CD4-positive, alpha-beta T cell treated with Interleukin-2 at 100 ng/mL for 4 hours (primary cell): ENCODE measurements at regions not wholly inside any gene's neighbourhood (a gene's known extent, or its start where the extent isn't known, plus 50 kb on each side); places are given as distances from the start of the nearest gene placed in this dataset.

Experiments
- DNase-seq: peaks from one replicate; pipeline ENCODE4 v3.0.0-alpha.2; 2020; ENCODE audit warnings: low spot score

- no peak for DNase-seq
Observed at GRCh38 chr9:109912726-109913460, 132.9 kb downstream of the PALM2AKAP2 start.

- no peak for DNase-seq
Observed at GRCh38 chr9:109913461-109913810, 133.4 kb downstream of the PALM2AKAP2 start.

- no peak for DNase-seq
Observed at GRCh38 chr9:109914280-109915027, 134.5 kb downstream of the PALM2AKAP2 start.

- no peak for DNase-seq
Observed at GRCh38 chr9:109916316-109916715, 136.3 kb downstream of the PALM2AKAP2 start.

- no peak for DNase-seq
Observed at GRCh38 chr9:109918339-109919163, 138.6 kb downstream of the PALM2AKAP2 start.

- DNase-seq = no peak
Observed at GRCh38 chr9:109919736-109920408, 139.9 kb downstream of the PALM2AKAP2 start.

- DNase-seq = no peak
Observed at GRCh38 chr9:109922617-109923470, 142.8 kb downstream of the PALM2AKAP2 start.

- no peak for DNase-seq
Observed at GRCh38 chr9:109923471-109923760, 143.4 kb downstream of the PALM2AKAP2 start.

- DNase-seq = no peak
Observed at GRCh38 chr9:109923806-109924205, 143.8 kb downstream of the PALM2AKAP2 start.

- DNase-seq = no peak
Observed at GRCh38 chr9:109925799-109926198, 145.8 kb downstream of the PALM2AKAP2 start.

- DNase-seq = no peak
Observed at GRCh38 chr9:109926421-109926869, 146.4 kb downstream of the PALM2AKAP2 start.

GRCh38 chr9:109931623-109932022, 151.6 kb downstream of the PALM2AKAP2 start:
- no peak for DNase-seq

GRCh38 chr9:109934136-109934856, 154.3 kb downstream of the PALM2AKAP2 start:
- no peak for DNase-seq

- no peak for DNase-seq
Observed at GRCh38 chr9:109934857-109935215, 154.8 kb downstream of the PALM2AKAP2 start.

- DNase-seq = no peak
Observed at GRCh38 chr9:109935406-109936087, 155.5 kb downstream of the PALM2AKAP2 start.

GRCh38 chr9:109937861-109938453, 158.0 kb downstream of the PALM2AKAP2 start:
- no peak for DNase-seq

- DNase-seq = no peak
Observed at GRCh38 chr9:109939698-109940342, 159.8 kb downstream of the PALM2AKAP2 start.

GRCh38 chr9:109940561-109940960, 160.6 kb downstream of the PALM2AKAP2 start:
- DNase-seq = no peak

GRCh38 chr9:109941771-109942170, 161.8 kb downstream of the PALM2AKAP2 start:
- no peak for DNase-seq
